ENCODE measurements at regions not wholly inside any gene's neighbourhood (a gene's known extent, or its start where the extent isn't known, plus 50 kb on each side); places are given as distances from the start of the nearest gene placed in this dataset.
A peak's percentile ranks its signal among the peaks of the same experiment; 100 is the strongest.

GRCh38 chr5:38207343-38207742, 51.0 kb upstream of the EGFLAM start:
- DNase-seq (ENCODE audit: low spot score) = no peak

DNA sequence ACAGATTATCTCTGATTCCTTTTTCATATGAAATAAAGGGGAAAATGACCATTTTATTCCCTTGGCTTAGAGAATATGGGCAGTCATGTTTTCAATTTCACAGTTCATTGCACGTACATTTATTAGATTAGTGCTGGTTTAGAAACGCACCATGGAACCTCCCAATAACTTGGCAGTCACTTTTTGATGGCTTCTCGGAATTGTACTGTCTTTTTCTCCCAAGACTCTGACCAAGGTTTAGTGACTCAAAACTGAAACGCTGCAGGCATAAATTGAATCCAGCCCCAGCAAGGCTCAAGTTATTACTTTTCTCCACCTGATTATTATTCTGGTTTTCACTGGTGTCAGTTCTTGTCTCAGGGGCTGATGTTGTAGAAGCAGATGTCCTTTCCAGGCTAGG, 55.6 kb upstream of the EGFLAM start:
- DNase-seq (ENCODE audit: low spot score) = no peak

DNA sequence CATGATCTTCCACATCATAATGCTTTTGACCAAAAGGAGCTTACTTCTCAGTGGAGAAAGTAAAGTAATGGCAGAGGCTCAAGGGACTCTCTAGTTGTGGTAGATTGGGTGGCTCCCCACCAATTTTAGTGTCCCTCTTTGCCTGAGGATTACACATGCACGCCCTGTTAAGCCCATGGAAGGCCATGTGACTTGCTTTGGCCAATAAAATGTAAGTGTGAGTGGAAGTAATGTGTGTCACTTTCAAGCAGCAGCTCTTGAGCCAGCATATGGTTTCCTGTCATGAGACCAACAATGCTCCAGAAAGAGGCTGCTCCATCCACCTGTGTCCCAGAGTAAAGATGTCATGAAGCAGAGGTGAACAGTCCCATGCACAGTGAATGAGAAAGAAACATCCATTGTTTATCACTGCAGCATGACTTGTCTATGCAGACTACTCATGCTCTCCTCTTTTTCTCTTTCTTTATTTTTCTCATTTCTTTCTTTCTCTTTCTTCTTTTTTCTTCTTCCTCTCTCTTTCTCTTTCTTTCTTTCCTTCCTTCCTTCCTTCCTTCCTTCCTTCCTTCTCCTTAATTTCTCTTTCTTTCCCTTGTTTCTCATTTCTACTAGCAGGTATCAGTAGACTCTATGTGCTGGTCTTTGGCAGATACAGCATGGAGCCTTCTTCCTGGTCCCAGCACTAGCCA, 57.3 kb upstream of the EGFLAM start:
- DNase-seq (ENCODE audit: low spot score) = no peak

DNA sequence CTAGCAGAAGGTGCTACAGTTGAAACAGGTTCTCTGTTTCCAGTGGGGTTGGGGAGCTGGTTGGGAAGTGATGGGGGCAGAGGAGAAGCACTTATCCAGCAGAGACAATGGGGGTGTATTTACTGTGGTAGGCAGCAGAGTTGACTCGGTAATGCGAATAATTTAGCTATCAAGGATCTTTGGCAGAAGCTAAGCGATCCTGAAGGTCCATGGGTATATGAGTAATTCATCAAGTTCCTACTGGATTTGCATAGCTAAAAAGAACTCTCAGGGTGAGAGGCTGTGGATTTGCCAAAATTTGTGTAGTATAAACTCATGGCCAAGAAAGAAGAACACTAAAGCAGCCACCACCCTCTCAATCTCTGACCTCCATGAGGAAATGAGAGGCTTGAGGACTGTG, 61.2 kb upstream of the EGFLAM start:
- no peak for DNase-seq (ENCODE audit: low spot score)

DNA sequence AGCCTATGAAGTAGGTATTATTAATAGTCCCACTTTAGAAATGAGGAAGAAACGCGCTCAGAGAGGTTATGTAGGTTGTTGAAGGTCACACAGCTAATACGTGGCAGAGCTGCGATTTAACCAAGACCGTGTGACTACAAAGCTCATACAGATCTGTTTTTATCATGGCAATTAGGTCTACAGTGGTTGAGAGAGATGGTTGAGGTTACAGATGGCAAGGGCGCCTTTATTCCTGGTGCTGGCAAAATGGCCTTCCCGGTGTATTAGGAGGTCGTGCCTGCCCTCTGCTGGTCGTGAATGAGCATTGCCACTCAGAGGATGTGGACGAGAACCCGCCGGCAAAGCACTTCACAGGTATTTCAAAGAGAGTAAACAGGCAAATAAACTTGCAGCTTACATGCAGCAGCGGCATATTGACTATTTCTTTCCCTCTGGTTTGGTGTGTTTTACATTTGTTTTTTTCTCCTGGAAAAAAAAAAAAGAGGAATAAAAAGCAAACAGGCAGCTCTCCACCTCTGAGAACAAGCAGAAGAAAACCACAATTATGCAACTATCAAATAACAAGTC, 65.3 kb upstream of the EGFLAM start:
- peak; percentile 70 for DNase-seq (ENCODE audit: low spot score)

- DNase-seq (ENCODE audit: low spot score) = no peak
These were observed 66.7 kb upstream of the EGFLAM start for GRCh38 chr5:38191693-38192092.

DNA sequence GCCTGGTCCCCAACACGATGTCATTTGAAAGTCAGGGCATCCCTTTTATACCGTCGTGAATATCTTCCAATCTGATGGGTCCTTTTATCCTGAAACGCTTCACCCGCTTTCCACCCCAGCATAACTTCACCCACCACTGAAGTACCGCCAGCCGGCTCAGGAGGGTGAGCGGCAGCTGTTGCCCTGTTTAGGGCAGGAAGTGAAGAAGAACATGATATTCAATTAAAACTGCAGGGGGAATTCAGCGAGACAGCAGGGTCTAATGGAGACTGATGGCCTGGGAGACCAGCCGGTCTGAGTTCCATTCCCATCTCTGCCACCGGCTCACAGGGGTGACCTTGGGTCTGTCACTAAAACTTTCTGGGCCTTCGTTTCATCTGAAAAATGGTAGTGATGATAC, 68.2 kb upstream of the EGFLAM start:
- DNase-seq (ENCODE audit: low spot score) = no peak

GRCh38 chr5:38189081-38189504, 69.3 kb upstream of the EGFLAM start:
- no peak for DNase-seq (ENCODE audit: low spot score)

DNA sequence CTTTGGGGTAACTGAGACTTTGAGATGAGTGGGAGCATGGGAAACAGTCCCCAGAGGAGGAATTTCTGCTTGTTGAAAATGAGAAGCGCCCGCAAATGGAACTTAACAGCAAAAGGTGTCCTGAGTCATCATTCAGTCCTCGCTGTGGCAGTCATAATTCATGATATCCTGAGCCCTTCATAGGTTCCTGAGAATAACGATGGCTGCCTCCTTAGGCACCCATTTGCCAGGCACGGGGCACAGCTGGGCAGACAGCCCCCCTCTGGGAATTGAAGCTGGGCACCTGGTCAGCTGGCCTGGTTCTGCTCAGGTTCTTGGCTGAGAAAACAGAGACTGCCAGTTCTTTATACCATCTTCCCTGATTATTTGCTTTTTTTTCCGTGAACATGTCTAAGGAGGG, 69.8 kb upstream of the EGFLAM start:
- no peak for DNase-seq (ENCODE audit: low spot score)

DNA sequence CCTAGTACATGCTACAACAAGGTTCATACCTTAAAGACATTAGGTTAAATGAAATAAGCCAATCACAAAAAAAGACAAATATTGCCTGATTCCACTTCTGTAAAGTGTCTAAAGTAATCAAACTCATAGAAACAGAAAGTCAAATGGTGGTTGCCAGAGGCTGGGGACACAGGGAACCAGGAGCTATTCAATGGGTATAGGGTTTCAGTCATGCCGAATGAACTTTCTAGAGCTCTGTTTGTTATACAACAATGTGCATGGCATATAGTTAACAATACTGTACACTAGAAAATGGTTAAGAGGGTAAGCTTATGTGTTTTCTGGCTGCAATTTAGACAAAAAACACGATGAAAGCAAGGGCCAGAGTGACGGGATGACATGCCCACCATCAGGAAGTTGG, 70.8 kb upstream of the EGFLAM start:
- no peak for DNase-seq (ENCODE audit: low spot score)

GRCh38 chr5:38184627-38185026, 73.7 kb upstream of the EGFLAM start:
- no peak for DNase-seq (ENCODE audit: low spot score)

GRCh38 chr5:38182991-38183390, 75.4 kb upstream of the EGFLAM start:
- no peak for DNase-seq (ENCODE audit: low spot score)

- DNase-seq (ENCODE audit: low spot score) = no peak
These were observed 90.3 kb upstream of the EGFLAM start for GRCh38 chr5:38168029-38168428.

- no peak for DNase-seq (ENCODE audit: low spot score)
These were observed 90.8 kb upstream of the EGFLAM start for GRCh38 chr5:38167562-38167996.

GRCh38 chr5:38166832-38167231, 91.5 kb upstream of the EGFLAM start:
- no peak for DNase-seq (ENCODE audit: low spot score)

DNA sequence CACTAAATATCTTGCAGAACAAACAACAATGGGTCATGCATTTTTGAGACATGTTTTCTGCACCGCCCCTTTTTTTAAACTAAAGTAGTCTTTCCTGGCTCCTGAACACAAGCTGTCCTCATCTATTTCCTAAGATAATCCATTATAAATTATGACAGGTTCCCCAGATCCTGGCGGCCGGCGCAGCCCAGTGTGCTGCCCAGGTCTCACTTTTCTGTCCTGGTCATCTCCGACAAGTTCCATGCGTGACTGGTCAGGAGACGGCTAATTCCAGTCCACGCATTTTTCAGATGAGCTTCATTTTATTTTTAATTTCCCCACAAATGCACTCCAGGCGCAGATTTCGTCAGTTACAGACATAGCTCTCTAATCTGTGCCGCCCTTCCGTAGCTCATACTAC, 92.9 kb upstream of the EGFLAM start:
- no peak for DNase-seq (ENCODE audit: low spot score)

- no peak for DNase-seq (ENCODE audit: low spot score)
These were observed 93.5 kb upstream of the EGFLAM start for GRCh38 chr5:38164776-38165399.

DNA sequence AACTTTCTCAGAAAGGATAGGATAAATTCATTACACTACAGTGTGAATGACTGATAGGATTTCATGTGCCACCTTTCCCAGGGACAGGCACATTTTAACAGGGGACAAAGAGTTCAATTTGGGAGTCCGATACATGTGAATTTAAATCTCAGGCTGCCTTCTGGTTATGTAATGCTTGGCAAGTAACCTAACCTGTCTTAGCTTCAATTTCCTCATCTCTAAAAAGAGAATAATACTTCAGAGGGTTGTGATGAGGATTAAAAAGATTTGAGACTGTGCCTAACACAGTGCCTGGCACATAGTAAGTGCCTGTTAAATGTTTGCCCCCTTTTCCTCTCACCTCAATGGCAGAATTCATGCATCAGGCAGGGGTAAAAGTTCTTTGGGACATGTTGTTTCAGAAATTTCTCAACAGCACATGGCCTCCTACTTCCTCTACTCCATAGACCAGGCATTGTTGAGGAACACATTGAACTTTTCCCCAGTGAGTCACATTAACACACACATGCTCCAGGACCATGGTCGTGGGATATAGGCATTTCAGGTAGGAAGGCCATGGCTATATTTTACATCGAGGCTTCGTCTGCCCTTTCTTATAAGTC, 94.6 kb upstream of the EGFLAM start:
- DNase-seq (ENCODE audit: low spot score) = no peak

DNA sequence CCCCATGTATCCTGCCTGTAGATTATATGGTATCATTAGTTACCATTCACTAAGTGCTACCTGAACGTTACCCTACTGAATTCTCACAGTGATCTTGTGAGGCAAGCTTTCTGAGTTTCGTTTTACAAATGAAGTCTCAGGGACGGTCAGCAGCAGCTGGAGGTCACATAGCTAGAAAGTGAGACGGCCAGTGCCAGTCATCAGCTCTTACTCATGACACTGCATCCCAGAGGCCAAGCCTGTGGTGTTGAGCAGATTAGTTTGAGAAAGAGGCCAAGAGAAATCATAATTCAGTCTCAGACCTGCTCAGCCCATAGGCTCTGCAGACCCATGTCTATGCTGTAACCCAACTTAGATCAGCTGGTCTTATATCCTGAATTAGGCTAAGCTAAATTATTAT, 95.7 kb upstream of the EGFLAM start:
- DNase-seq (ENCODE audit: low spot score) = no peak

DNA sequence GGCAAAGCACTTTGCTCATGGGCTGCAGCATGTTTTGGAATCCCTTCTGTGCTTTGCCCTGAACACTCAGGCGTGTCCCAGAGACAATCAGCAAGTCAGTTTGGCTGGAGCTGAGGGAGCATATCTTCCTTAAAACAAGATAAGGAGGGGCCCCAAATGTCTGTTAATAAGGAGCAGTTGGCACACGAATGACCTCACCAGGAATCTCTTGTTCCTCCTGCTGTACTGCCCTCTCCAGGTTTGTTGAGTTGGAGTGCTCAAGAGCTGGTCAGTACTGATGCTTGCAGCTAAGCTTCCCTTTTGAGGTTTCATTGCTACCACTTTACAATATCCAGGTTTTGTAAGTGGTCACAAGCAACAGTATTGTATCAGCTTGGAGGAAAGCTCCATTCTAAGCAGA, 101.3 kb upstream of the EGFLAM start:
- no peak for DNase-seq (ENCODE audit: low spot score)

DNA sequence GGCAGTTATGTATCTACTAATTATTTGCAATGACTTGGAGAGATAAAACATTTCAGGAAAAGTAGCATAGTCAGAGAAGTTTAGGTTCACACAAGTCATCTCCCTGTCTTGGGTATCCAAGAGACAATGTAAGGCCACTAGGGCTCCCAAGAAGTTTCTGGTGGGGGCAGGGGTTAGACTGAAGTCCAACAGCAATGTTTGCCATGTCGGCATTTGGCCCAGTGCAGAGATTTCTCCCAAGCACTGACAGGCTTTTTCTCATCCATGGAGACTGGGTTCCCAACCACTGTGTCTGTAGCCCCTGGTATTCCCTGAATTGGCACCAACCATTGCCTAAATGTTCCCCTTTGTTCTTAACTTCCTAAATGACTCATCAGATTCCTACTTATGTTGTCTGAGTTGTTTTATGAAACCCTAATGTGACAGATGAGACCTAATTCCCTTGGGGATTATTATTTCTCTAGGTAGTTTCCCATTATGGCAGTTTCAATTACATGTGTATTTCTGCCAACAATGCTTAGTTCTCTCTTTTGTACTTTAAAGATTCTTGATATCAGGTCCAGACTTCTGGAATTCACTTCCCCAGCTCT, 103.6 kb upstream of the EGFLAM start:
- no peak for DNase-seq (ENCODE audit: low spot score)

- DNase-seq (ENCODE audit: low spot score) = no peak
These were observed 106.5 kb upstream of the EGFLAM start for GRCh38 chr5:38151878-38152277.

DNA sequence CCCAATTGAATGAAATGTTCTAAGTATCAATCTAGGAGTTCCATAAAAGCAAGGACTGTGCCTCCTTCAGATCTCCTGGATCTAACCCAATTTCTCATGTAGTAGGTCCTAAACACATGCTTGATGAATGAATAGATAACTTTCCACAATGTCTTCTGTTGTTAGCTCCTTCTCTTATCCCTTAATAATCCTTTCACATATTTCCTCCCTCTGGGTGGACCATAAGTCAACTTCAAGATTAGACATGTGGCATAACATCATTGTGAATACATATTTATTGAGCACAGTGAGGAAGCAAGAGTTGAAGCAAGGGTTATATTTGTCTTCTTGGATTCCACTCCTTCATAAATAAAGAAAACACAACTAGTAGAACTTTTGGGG, 108.6 kb upstream of the EGFLAM start:
- no peak for DNase-seq (ENCODE audit: low spot score)

All from HuH-7.5 (cell line).